Right cardiac atrium (tissue), 5 donors: ENCODE measurements at regions not wholly inside any gene's neighbourhood (a gene's known extent, or its start where the extent isn't known, plus 50 kb on each side); places are given as distances from the start of the nearest gene placed in this dataset.
"Not testable (repeated sequence)": the region's sequence is repeated elsewhere in the genome, so short reads cannot be mapped to it uniquely, and the experiment has no call there.

Experiments
- ATAC-seq, 2 donors: fragments of 200-7000 bp; cut with Tn5 transposase; one replicate each; pipeline versions ENCODE4 v1.8.0 to v1.9.1; 2020; ENCODE audit warnings: moderate library complexity in 2 of 2, mild to moderate bottlenecking in 1 of 2
- DNase-seq, 3 donors: peaks; one replicate each; pipeline ENCODE4 v3.0.0-alpha.2; 2020
- H3K27ac ChIP-seq: one replicate; pipeline ENCODE4 v1.5.1; 2013; ENCODE audit warnings: mild to moderate bottlenecking, low read length, control low read depth, moderate library complexity
- H3K27me3 ChIP-seq: one replicate; pipeline ENCODE4 v1.6.1; 2013; ENCODE audit not compliant: control insufficient read depth, insufficient read depth
- H3K4me1 ChIP-seq: one replicate; pipeline ENCODE4 v1.6.1; 2013; ENCODE audit warnings: low read length; ENCODE audit not compliant: control insufficient read depth, insufficient read depth
- H3K4me3 ChIP-seq: one replicate; pipeline ENCODE4 v1.5.1; 2013; ENCODE audit warnings: low read length, control low read depth
- H3K9me3 ChIP-seq: one replicate; pipeline ENCODE4 v1.6.1; 2013; ENCODE audit warnings: low read length; ENCODE audit not compliant: control insufficient read depth
- WGBS: extraction: QIAGEN DNeasy Blood & Tissue Kit; methylation state at CpG from one replicate; pipeline ENCODE4 v1.1.7; 2013; 5-methylcytosine and 5-hydroxymethylcytosine counted together
- intact Hi-C, 4 donors: fragments of 100-400 bp; cut with DNase I; formaldehyde crosslinking; loops; one replicate each; pipeline versions ENCODE4 v1.11.0 to v1.14.0; 2022 to 2023
- donor health status: healthy with polysubstance abuse.
- donor health status: DM: no; HTN: yes; CAD: no.
- donor health status: DM: no; HTN: no; CAD: no.
- donor health status: DM: no; HTN: yes; CAD: no; lungs with severe emphysema.
- donor health status: DM: yes; HTN: yes; CAD: no.

GRCh38 chr2:239797316-239797715 is 227.8 kb downstream of the NDUFA10 start:
- no peak overlapping the region for H3K4me3 ChIP-seq
- intact Hi-C loops: no loop called here
- ATAC-seq: no peak

DNA sequence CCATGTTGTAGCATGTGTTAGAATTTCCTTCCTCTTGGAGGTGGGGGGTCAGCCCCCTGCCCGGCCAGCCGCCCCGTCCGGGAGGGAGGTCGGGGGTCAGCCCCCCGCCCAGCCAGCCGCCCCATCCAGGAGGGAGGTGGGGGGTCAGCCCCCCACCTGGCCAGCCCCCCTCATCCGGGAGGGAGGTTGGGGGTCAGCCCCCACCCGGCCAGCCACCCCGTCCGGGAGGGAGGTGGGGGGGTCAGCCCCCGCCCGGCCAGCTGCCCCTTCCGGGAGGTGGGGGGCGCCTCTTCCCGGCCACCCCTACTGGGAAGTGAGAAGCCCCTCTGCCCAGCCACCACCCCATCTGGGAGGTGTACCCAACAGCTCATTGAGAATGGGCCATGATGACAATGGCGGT is 229.4 kb downstream of the NDUFA10 start:
- H3K4me1 ChIP-seq, H3K27me3 ChIP-seq, H3K27ac ChIP-seq, intact Hi-C loops, H3K4me3 ChIP-seq, ATAC-seq, H3K9me3 ChIP-seq, DNase-seq: not testable (repeated sequence)
- WGBS: 96% methylated on average over 16 of the region's 17 CpGs

More at GRCh38 chr2:239797316-239797715, 227.8 kb downstream of the NDUFA10 start:
- H3K4me1 ChIP-seq: no peaks in the 10 kb centered on the region
- H3K27ac ChIP-seq: no peak overlapping the region
- H3K9me3 ChIP-seq: no peaks in the 10 kb centered on the region
- no peak for DNase-seq
- no peaks in the 10 kb centered on the region for H3K27me3 ChIP-seq

- H3K27ac ChIP-seq: no peak overlapping the region
- DNase-seq: no peak
- WGBS: 75% methylated on average over 7 of the region's 7 CpGs
Observed at GRCh38 chr2:239793836-239794235, 231.3 kb downstream of the NDUFA10 start.

GRCh38 chr2:239793086-239793485 is 232.1 kb downstream of the NDUFA10 start:
- intact Hi-C loops: no loop called here
- H3K27ac ChIP-seq: no peak overlapping the region
- 92% methylated on average over 5 of the region's 5 CpGs for WGBS
- H3K9me3 ChIP-seq: no peaks in the 10 kb centered on the region
- DNase-seq (no peak), ATAC-seq (no peak)
- H3K4me3 ChIP-seq: no peak overlapping the region
- H3K4me1 ChIP-seq: no peaks in the 10 kb centered on the region
- H3K27me3 ChIP-seq: no peaks in the 10 kb centered on the region

More at GRCh38 chr2:239793836-239794235, 231.3 kb downstream of the NDUFA10 start:
- Histone ChIP-seq H3K27me3 (no peaks in the 10 kb centered on the region), H3K4me1 (no peaks in the 10 kb centered on the region), H3K4me3 (no peak overlapping the region), H3K9me3 (no peaks in the 10 kb centered on the region)
- intact Hi-C loops: no loop called here
- ATAC-seq: no peak

GRCh38 chr2:239792405-239793084 is 232.6 kb downstream of the NDUFA10 start:
- 83% methylated on average over 18 of the region's 18 CpGs for WGBS
- no peaks in the 10 kb centered on the region for H3K27me3 ChIP-seq
- intact Hi-C loops: no loop called here
- no peak overlapping the region for H3K4me3 ChIP-seq
- DNase-seq: no peak
- H3K9me3 ChIP-seq: no peaks in the 10 kb centered on the region
- ATAC-seq: no peak
- H3K4me1 ChIP-seq: no peaks in the 10 kb centered on the region
- no peak overlapping the region for H3K27ac ChIP-seq

DNA sequence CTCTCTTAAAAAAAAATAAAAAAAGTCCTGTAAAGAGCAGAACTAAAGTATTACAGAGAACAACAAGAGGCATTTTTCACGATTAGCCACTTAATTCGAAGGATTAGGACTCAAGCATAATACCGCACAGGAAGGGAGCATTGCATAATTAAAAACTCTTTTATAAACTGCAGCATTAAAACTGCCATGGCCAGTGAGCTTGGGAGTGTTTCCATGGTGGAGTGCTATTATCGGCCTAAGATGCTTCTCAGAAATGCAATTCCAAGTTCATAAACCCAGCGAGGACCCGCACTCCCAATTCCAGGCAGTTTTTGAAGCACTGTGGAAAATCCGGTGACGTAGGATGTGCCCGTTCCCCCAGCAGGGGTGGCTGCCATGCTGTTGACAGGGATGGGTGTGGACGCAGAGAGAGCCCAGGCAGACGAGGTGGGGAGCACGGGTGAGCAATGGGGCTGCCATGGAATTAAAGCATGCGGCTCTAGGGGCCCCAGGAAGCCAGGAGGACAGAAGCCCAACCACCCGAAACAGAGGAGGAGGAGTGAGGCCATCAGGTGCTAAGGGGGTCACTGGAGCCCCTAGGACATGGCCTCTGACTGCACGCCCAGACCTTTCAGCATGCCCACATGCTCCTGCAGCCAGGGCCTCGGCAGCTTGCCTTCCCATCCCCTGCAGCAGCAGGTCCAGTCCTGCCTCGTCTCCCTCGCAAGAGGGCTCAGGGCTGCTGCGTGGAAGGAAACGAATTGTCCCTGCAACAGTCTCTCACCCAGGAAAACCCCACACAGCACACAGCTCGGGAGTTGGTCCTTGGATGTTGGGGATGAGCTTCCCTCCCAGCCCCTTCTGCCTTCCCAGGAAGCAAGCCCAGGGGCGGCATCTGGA is 233.4 kb downstream of the NDUFA10 start:
- Histone ChIP-seq H3K27me3 (no peaks in the 10 kb centered on the region), H3K9me3 (no peaks in the 10 kb centered on the region), H3K27ac (no peak overlapping the region), H3K4me1 (no peaks in the 10 kb centered on the region), H3K4me3 (no peak overlapping the region)
- WGBS: 76% methylated on average over 22 of the region's 22 CpGs
- DNase-seq (no peak), ATAC-seq (no peak)
- intact Hi-C loops: no loop called here

- ATAC-seq (no peak), DNase-seq (no peak)
- Histone ChIP-seq H3K9me3 (no peaks in the 10 kb centered on the region), H3K27ac (no peak overlapping the region), H3K4me3 (no peak overlapping the region), H3K4me1 (no peaks in the 10 kb centered on the region), H3K27me3 (no peaks in the 10 kb centered on the region)
- intact Hi-C loops: no loop called here
- WGBS: 68% methylated on average over 9 of the region's 9 CpGs
Observed at GRCh38 chr2:239790721-239791120, 234.4 kb downstream of the NDUFA10 start.

- Histone ChIP-seq H3K4me1 (no peaks in the 10 kb centered on the region), H3K4me3 (no peak overlapping the region), H3K27ac (no peak overlapping the region), H3K27me3 (no peaks in the 10 kb centered on the region), H3K9me3 (no peaks in the 10 kb centered on the region)
- intact Hi-C loops: no loop called here
- 78% methylated on average over 13 of the region's 13 CpGs for WGBS
- ATAC-seq: no peak
- DNase-seq: no peak
Observed at GRCh38 chr2:239790313-239790712, 234.8 kb downstream of the NDUFA10 start.

- Histone ChIP-seq H3K27ac (no peak overlapping the region), H3K27me3 (no peaks in the 10 kb centered on the region), H3K4me1 (no peaks in the 10 kb centered on the region), H3K4me3 (no peak overlapping the region), H3K9me3 (no peaks in the 10 kb centered on the region)
- intact Hi-C loops: no loop called here
- ATAC-seq: peak in 1 of 2 donors; percentile 81
- 46% methylated on average over 8 of the region's 8 CpGs for WGBS
- peak in 1 of 3 donors; percentile 56 for DNase-seq
Observed at GRCh38 chr2:239789711-239790110, 235.4 kb downstream of the NDUFA10 start.

DNA sequence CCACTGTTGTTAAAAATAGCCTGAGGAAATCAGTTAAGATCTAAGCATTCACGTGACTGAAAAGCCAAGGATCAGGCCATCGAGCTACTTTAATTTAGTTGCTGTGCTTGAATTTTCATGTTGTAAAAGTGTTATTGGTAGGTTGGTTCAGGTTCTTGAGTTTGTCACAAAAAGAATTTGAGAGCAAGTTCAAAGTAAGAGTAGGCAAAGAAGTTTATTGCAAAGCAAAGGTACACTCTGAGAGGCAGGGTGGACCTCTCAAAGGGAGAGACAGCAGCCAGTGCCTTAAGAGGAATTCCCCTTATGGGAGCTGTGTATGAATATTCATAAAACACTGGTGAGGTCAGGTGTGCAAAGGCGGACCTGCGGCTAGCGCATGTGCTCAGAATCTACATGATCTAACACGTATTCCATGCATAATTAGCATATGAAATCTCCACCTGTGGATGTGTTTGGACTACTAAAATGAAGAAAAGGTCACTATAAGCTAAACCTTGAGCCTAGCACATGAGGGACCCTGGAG is 236.5 kb downstream of the NDUFA10 start:
- whole genome bisulfite sequencing: 78% methylated on average over 6 of the region's 6 CpGs

DNA sequence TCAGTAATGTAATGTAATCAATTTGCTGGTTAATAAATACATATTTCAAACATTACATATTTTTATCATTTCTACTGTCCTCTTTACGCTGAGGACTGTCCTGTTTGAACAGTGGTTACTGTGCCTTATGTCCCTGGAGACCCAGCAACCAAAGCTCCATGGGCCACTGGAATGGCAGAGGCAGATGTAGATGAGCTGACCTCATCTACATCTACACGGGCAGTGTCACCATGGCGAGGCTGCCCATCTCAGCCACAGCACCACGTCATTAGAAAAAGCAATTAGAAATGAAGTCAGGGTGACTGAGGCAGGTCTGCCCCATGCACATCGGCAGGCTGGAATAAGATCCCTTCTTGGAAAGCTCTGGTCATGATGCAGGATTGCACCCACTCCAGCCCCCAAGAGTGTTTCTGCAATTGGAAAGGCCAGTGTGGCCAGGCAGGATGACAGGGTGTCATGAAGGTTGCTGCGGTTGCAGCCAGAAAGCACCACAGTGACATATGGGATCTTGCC is 237.5 kb downstream of the NDUFA10 start:
- no peak overlapping the region for H3K4me3 ChIP-seq
- DNase-seq (no peak), ATAC-seq (no peak)
- H3K4me1 ChIP-seq: no peaks in the 10 kb centered on the region
- WGBS: 71% methylated on average over 6 of the region's 6 CpGs
- no peak overlapping the region for H3K27ac ChIP-seq
- intact Hi-C loops: no loop called here
- H3K9me3 ChIP-seq: no peaks in the 10 kb centered on the region
- H3K27me3 ChIP-seq: no peaks in the 10 kb centered on the region

More for the DNA sequence above, 236.5 kb downstream of the NDUFA10 start:
- no peaks in the 10 kb centered on the region for H3K9me3 ChIP-seq
- no peak overlapping the region for H3K27ac ChIP-seq
- H3K27me3 ChIP-seq: no peaks in the 10 kb centered on the region
- no peak for ATAC-seq
- H3K4me1 ChIP-seq: no peaks in the 10 kb centered on the region
- no peak overlapping the region for H3K4me3 ChIP-seq
- intact Hi-C loops: no loop called here
- no peak for DNase-seq
